GM23338 (cell line): ENCODE measurements at regions not wholly inside any gene's neighbourhood (a gene's known extent, or its start where the extent isn't known, plus 50 kb on each side); places are given as distances from the start of the nearest gene placed in this dataset.

Source experiments
- CREB1 ChIP-seq: fragments of 250-450 bp; sonication (Bioruptor Pico); IDR thresholded peaks from 2 replicates; pipeline ENCODE4 v1.5.0; 2020; ENCODE audit warnings: low read depth, mild to moderate bottlenecking, moderate library complexity
- CTCF ChIP-seq, 2 experiments: fragments of 200-600 bp in 1 of 2; sonication (generic) in 1 of 2; conservative IDR thresholded peaks; 2 replicates each; pipeline versions ENCODE4 v1.5.1 to v1.6.1; 2016 to 2017; ENCODE audit warnings: antibody characterized with exemption in 2 of 2, low read depth in 2 of 2, mild to moderate bottlenecking in 2 of 2, moderate library complexity in 1 of 2
- EZH2 ChIP-seq: fragments of 200-600 bp; sonication (generic); IDR thresholded peaks from one replicate; pipeline ENCODE4 v1.8.0; 2017; ENCODE audit warnings: antibody characterized with exemption, mild to moderate bottlenecking, low read depth; ENCODE audit not compliant: unreplicated experiment
- EZH2phosphoT487 ChIP-seq: fragments of 200-600 bp; sonication (generic); IDR thresholded peaks from one replicate; pipeline ENCODE4 v1.8.1; 2018; ENCODE audit warnings: antibody characterized with exemption; ENCODE audit not compliant: unreplicated experiment
- JUNB ChIP-seq: IDR thresholded peaks from one replicate; pipeline ENCODE4 v1.6.1; 2016; ENCODE audit warnings: antibody characterized with exemption; ENCODE audit not compliant: unreplicated experiment
- POLR2AphosphoS5 ChIP-seq: IDR thresholded peaks from 2 replicates; pipeline ENCODE4 v1.6.1; 2016; ENCODE audit warnings: antibody characterized with exemption, low read depth
- REST ChIP-seq: IDR thresholded peaks from one replicate; pipeline ENCODE4 v1.6.1; 2018; ENCODE audit warnings: antibody characterized with exemption; ENCODE audit not compliant: unreplicated experiment
- STAT1 ChIP-seq: IDR thresholded peaks from one replicate; pipeline ENCODE4 v1.6.1; 2016; ENCODE audit warnings: antibody characterized with exemption; ENCODE audit not compliant: unreplicated experiment

DNA sequence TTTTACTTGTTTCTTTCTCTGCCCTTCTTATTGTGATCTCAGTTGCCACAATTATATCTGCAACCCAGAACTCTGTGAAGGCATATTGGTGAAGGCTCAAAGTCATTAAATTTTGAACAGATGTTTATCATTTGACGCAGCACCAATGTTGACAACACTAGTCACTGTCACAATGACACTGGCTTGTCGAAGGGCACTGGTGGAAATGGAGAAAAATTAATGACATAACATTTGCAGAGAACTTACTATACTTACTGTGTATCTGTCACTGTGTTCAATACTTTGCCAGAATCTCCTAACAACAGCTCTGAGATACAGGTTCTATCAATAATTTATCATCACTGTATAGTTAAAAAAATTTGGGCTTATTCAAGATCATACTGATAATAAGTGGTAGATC is 1213.7 kb downstream of the NCAM2 start:
- no peak for TF ChIP-seq EZH2phosphoT487
- TF ChIP-seq POLR2AphosphoS5, result no peak
- no peak for TF ChIP-seq CTCF (conservative IDR thresholded peaks at IDR 0.05; ENCODE audit: low read depth in 2 of 2)
- no peak for TF ChIP-seq JUNB
- no peak for TF ChIP-seq REST
- no peak for TF ChIP-seq STAT1
- TF ChIP-seq EZH2, result no peak
- TF ChIP-seq CREB1, result no peak
